HG02870 (cell line): ENCODE measurements at regions not wholly inside any gene's neighbourhood (a gene's known extent, or its start where the extent isn't known, plus 50 kb on each side); places are given as distances from the start of the nearest gene placed in this dataset.
A peak's percentile ranks its signal among the peaks of the same experiment; 100 is the strongest.

Experiments
- ATAC-seq: cut with Tn5 transposase; IDR thresholded peaks from one replicate; pipeline ENCODE4 v1.9.1; 2021; ENCODE audit warnings: mild to moderate bottlenecking, moderate library complexity; ENCODE audit not compliant: unreplicated experiment

- no peak for ATAC-seq
Measured at GRCh38 chr7:148950806-148951205, 66.7 kb upstream of the EZH2 start.

DNA sequence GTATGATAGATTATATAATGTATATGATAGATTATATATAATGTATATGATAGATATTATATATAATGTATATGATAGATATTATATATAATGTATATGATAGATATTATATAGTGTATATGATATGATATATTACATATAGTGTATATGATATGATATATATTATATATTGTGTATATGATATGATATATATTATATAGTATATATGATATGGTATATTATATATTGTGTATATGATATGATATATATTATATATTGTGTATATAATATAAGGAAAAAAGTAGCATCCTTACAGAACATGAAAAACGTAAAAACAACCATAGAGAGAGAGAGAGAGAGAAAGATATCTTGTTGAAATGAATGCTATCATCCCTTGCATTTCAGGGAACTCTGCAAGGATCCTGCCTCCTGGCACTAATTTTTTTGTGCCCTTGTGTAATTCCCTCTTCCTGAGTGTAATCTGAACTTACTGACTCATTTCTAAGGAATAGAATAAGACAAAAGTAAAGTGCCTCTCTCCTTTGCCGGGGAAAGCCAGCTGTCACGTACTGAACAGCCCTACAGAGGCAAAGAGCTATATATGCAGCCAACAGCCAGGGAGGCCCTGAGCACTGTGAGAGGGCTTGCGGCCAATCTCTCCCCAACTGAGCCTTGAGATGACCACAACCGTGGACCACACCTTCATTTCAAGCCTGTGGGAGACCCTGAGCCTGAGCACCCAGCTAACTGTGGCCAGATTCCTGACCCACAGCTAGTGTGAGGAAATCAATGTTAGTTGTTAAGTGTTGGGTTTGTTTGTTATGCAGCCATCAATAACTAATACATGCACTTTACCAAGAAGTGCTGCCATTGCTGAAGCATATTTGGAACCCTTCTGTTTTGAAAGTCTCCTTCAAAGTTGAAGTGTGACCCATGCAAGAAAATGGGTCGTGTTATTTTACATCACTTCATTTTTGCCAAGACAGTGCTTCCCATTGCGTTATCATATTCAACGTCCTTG is 61.1 kb upstream of the EZH2 start:
- ATAC-seq, result no peak

- ATAC-seq, result peak; percentile 34
Measured at GRCh38 chr7:148941598-148942275, 57.6 kb upstream of the EZH2 start.

DNA sequence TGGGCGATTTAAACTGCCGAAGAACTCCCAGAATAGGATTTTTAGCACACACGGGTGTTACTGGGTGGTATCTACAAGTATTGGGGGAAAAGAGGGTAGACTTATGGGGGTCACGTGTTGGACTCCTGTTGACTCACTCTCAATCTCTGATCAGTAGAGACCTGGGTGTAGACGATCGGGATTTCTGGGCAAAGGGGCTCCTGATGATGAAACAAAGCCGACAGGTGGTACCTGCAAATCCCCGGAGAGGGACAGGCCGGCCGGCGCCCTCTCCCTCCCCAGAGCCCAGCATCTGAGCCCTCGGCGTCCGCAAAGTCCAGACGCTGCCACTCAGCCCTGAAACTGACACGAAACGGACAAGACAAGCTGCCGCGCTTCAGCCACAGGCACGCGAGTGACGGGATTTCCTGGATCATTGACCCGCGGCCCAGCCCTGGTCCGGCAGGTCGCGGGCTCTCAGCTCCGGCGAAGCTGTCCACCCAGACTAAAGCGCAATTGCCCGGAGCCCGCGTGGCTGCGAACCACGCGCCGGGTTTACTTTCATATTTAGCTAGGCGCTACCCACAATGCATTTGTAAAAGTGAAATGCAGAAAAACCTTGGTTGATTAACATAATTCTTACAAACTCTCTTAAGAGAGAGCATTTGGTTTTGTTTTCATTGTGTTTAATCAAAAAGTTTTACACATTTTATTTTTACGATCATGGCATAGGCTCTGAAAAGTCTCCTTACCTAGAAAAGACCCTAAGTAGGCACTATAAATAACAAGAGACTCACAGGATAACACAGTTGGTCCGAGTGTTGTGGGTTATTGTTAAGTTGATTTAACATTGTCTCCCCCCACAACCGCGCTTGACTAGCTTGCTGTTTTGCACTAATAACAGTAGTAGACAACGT is 56.9 kb upstream of the EZH2 start:
- ATAC-seq, result peak; percentile 61

- ATAC-seq, result no peak
Measured at GRCh38 chr7:148939128-148939755, 55.2 kb upstream of the EZH2 start.

- no peak for ATAC-seq
Measured at GRCh38 chr7:148935451-148935850, 51.4 kb upstream of the EZH2 start.
